ENCODE measurements at regions not wholly inside any gene's neighbourhood (a gene's known extent, or its start where the extent isn't known, plus 50 kb on each side); places are given as distances from the start of the nearest gene placed in this dataset.

DNA sequence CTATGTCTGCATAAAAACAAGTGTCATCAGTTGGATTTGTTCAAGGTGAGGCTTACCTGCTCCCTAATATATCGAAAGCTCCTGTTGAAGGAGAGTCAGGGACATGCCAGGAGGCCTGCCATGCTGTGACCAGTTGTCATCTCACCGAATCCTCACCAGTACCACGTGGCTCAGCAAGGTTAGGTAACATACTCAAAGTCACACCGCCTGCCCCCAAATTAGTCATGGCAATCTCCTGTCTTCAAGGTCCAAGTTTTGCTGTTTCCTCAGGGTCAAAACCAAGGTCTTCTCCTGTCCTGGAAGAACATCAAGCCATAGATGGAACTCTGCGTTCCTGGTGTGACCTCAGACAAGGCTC lies 67.8 kb downstream of the IGLL1 start:
- TF ChIP-seq, protein P1, sequence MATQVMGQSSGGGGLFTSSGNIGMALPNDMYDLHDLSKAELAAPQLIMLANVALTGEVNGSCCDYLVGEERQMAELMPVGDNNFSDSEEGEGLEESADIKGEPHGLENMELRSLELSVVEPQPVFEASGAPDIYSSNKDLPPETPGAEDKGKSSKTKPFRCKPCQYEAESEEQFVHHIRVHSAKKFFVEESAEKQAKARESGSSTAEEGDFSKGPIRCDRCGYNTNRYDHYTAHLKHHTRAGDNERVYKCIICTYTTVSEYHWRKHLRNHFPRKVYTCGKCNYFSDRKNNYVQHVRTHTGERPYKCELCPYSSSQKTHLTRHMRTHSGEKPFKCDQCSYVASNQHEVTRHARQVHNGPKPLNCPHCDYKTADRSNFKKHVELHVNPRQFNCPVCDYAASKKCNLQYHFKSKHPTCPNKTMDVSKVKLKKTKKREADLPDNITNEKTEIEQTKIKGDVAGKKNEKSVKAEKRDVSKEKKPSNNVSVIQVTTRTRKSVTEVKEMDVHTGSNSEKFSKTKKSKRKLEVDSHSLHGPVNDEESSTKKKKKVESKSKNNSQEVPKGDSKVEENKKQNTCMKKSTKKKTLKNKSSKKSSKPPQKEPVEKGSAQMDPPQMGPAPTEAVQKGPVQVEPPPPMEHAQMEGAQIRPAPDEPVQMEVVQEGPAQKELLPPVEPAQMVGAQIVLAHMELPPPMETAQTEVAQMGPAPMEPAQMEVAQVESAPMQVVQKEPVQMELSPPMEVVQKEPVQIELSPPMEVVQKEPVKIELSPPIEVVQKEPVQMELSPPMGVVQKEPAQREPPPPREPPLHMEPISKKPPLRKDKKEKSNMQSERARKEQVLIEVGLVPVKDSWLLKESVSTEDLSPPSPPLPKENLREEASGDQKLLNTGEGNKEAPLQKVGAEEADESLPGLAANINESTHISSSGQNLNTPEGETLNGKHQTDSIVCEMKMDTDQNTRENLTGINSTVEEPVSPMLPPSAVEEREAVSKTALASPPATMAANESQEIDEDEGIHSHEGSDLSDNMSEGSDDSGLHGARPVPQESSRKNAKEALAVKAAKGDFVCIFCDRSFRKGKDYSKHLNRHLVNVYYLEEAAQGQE (IDR thresholded peaks at IDR 0.05; ENCODE audit: insufficient read depth in 1 of 2, low read depth in 2 of 2, low read length in 2 of 2) = no peak
- TF ChIP-seq SIN3A (IDR thresholded peaks at IDR 0.05; ENCODE audit: borderline replicate concordance, insufficient read depth, low read length) = no peak

All from PFSK-1 (cell line).